Fibroblast of lung (primary cell): ENCODE measurements at regions not wholly inside any gene's neighbourhood (a gene's known extent, or its start where the extent isn't known, plus 50 kb on each side); places are given as distances from the start of the nearest gene placed in this dataset.

Experiments used
- CTCF ChIP-seq, 2 donors: IDR thresholded peaks in 1 of 2; conservative IDR thresholded peaks in 1 of 2; 1 replicate in 1 of 2; 2 replicates in 1 of 2; pipeline ENCODE4 v1.5.1; 2011 to 2012; ENCODE audit warnings: low read length in 2 of 2, control low read depth in 1 of 2, inconsistent platforms in 1 of 2, low read depth in 1 of 2, mild to moderate bottlenecking in 1 of 2
- EZH2 ChIP-seq: IDR thresholded peaks from 2 replicates; pipeline ENCODE4 v1.5.1; 2012; ENCODE audit warnings: low read length, control low read depth, mild to moderate bottlenecking; ENCODE audit errors: missing control alignments

GRCh38 chr1:244118109-244118761, 67.2 kb downstream of the ZBTB18 start:
- no peak for TF ChIP-seq CTCF (conservative IDR thresholded peaks at IDR 0.05 in 1 of 2, IDR thresholded peaks at IDR 0.05 in 1 of 2; ENCODE audit: low read depth in 1 of 2, low read length in 2 of 2)
- no peak for TF ChIP-seq EZH2
